NT2/D1 (cell line): ENCODE measurements at regions not wholly inside any gene's neighbourhood (a gene's known extent, or its start where the extent isn't known, plus 50 kb on each side); places are given as distances from the start of the nearest gene placed in this dataset.

Experiments
- SUZ12 ChIP-seq: IDR thresholded peaks from 2 replicates; pipeline ENCODE4 v1.6.1; 2011; ENCODE audit not compliant: insufficient read length, insufficient read depth; ENCODE audit errors: extremely low read depth
- YY1 ChIP-seq: IDR thresholded peaks from 2 replicates; pipeline ENCODE4 v1.6.1; 2011; ENCODE audit not compliant: insufficient read length, insufficient read depth
- ZNF274 ChIP-seq: IDR thresholded peaks from 2 replicates; pipeline ENCODE4 v1.6.1; 2011; ENCODE audit warnings: mild to moderate bottlenecking, low read depth, low read length

DNA sequence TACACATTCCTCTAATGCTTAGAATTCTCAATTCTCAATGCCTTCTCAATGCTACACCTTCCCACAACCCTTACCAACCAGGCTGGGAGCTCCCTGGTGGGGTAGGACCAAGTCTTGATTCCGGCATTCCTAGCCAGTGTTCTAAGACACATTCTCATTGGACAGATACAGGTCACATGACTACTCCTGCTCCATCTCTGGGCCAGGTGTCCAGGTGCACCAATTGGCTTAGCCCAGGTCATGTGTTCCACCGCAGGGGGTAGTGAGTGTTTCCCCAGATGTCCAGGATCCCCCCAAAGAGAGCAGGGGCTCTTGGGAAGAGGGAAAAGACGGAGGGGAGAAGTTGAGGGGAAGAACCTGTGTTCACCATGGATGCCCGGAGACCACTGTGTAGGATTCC, 58.7 kb upstream of the MLN start:
- TF ChIP-seq YY1 (no peak), ZNF274 (no peak), SUZ12 (no peak)
